Mucosa of stomach (tissue), 1 donor: ENCODE measurements at regions not wholly inside any gene's neighbourhood (a gene's known extent, or its start where the extent isn't known, plus 50 kb on each side); places are given as distances from the start of the nearest gene placed in this dataset.
"Not testable (repeated sequence)": the region's sequence is repeated elsewhere in the genome, so short reads cannot be mapped to it uniquely, and the experiment has no call there.

Source experiments
- H3K27me3 ChIP-seq: one replicate; pipeline ENCODE4 v1.7.0; 2013; ENCODE audit warnings: mild to moderate bottlenecking, low read length; ENCODE audit not compliant: control insufficient read depth, insufficient read depth
- H3K36me3 ChIP-seq: one replicate; pipeline ENCODE4 v1.7.0; 2013; ENCODE audit warnings: low read length; ENCODE audit not compliant: control insufficient read depth, insufficient read depth
- H3K4me1 ChIP-seq: one replicate; pipeline ENCODE4 v1.7.0; 2013; ENCODE audit warnings: mild to moderate bottlenecking, low read length; ENCODE audit not compliant: control insufficient read depth, insufficient read depth
- H3K4me3 ChIP-seq: one replicate; pipeline ENCODE4 v1.7.0; 2013; ENCODE audit warnings: low read length
- H3K9ac ChIP-seq: one replicate; pipeline ENCODE4 v1.7.0; 2013; ENCODE audit warnings: mild to moderate bottlenecking, low read length, moderate library complexity
- H3K9me3 ChIP-seq: one replicate; pipeline ENCODE4 v1.7.0; 2013; ENCODE audit warnings: mild to moderate bottlenecking, low read length, moderate library complexity; ENCODE audit not compliant: control insufficient read depth
- donor health status: Pancreatic carcinoma.

DNA sequence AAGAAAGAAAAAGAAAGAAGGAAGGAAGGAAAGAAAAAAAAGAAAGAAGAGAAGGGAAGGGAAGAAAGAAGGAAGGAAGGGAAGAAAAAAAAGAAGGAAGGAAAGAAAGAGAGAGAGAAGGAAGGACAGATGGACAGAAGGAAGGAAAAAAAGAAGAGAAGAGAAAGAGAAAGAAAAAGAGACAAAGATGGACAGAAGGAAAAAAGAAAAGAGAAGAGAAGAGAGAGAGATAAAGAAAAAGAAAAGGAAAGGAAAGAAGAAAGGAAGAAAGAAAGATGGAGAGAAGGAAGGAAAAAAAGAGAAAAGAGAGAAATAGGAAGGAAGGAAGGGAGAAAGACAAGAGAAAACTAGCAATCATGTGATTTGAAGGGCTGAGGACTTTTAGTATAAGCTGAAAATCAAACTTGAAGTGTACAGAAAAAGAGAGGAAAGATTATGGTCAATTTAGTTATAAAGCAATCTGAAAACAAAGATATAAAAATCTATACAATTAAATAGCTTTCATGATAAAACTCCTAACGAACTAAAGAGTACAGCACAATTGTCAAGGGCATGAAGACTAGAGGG, 115.3 kb downstream of the LTN1 start:
- Histone ChIP-seq H3K9ac (no peak overlapping the region), H3K9me3 (no peaks in the 10 kb centered on the region), H3K36me3 (no peaks in the 10 kb centered on the region), H3K4me1 (no peaks in the 10 kb centered on the region), H3K27me3 (no peaks in the 10 kb centered on the region), H3K4me3 (no peak overlapping the region)

DNA sequence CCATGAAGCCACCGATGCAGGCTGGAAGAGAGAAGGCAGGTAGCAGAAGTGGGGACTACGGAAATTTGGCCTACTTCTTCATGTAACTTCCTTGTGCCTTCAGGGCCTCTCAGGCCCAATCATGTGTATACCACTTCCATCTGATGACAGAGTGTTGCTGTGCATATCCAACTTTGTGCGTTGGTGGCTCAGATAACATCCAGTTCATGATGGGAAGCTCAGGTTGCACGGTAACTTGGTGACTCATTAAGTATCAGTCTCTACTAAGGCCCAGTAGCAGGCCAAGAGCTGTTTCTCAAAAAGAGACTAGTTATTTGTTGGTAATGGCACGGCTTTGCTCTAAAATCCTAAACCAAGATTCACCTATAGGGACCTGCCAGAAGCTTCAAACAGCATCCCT, 117.6 kb downstream of the LTN1 start:
- Histone ChIP-seq H3K4me1 (no peaks in the 10 kb centered on the region), H3K4me3 (no peak overlapping the region), H3K9me3 (no peaks in the 10 kb centered on the region), H3K9ac (no peak overlapping the region), H3K36me3 (no peaks in the 10 kb centered on the region), H3K27me3 (no peaks in the 10 kb centered on the region)

DNA sequence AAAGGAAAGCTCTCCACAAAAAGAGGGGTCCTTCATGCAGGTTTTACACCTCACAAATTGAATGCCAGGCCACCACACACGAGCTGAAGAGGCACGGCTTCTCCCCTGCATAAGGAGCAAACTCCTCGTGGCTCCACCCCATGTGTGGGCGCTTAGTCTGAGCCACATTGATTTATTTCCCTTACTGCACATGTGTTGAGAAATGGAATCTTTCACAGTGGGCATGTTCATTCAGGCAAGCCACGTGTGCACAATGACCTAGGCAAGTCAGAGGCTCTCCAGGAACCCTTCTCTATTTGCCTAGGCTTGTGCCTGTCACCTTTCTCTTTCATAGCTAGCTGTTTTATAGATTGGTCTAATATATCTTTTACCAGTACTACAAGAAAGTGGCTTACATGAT, 120.5 kb downstream of the LTN1 start:
- Histone ChIP-seq H3K4me1 (no peaks in the 10 kb centered on the region), H3K9me3 (no peaks in the 10 kb centered on the region), H3K36me3 (no peaks in the 10 kb centered on the region)

DNA sequence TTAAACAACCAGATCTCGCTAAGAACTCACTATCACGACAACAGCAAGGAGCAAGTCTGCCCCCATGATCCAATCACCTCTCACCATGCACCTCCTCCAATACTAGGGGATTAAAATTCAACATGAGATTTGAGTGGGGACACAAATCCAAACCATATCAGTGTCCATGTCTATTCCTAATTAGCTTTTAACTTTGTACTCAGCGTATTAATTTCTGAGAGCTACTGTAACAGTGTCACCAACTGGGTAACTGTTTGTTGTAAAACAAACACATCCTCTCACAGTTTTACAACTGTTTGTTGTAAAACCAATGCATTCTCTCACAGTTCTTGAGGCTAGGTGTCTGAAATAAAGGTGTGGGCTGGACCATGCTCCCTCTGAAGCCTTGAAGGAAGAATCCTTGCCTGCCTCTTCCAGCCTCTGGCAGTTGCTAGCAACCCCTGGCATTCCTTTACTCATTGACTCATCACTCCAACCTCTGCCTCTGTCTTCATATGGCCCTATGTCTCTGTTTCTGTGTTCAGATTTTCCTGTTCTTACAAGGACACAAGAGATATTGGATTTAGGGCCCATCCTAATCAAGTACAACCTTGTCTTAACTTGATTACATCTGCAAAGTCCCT, 121.2 kb downstream of the LTN1 start:
- no peak overlapping the region for H3K4me3 ChIP-seq
- H3K27me3 ChIP-seq, result no peaks in the 10 kb centered on the region
- no peaks in the 10 kb centered on the region for H3K9me3 ChIP-seq
- H3K9ac ChIP-seq, result no peak overlapping the region
- H3K4me1 ChIP-seq, result no peaks in the 10 kb centered on the region
- H3K36me3 ChIP-seq, result no peaks in the 10 kb centered on the region

More for the DNA sequence above, 120.5 kb downstream of the LTN1 start:
- H3K27me3 ChIP-seq, result no peaks in the 10 kb centered on the region
- H3K4me3 ChIP-seq, result no peak overlapping the region
- no peak overlapping the region for H3K9ac ChIP-seq

DNA sequence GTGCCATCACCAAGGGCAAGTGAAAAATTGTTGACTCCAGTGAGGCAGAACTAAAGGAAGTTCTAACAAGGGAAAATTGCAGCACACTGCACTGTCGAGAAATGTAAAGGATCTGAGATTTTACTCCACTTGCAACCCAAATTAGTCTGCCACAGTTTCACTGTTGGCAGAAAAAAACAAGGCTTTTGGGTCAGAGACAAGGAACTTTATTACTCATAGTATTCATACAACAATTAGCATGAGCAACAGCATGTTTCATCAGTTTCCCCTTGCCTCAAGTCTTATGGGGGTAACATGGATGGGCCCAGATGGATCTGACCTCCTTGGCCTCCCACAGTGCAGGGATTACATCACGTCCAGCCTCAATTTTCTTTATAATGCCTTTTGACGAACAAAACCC, 125.3 kb downstream of the LTN1 start:
- Histone ChIP-seq H3K27me3 (no peaks in the 10 kb centered on the region), H3K4me3 (no peak overlapping the region), H3K9me3 (no peaks in the 10 kb centered on the region), H3K4me1 (no peaks in the 10 kb centered on the region), H3K36me3 (no peaks in the 10 kb centered on the region), H3K9ac (no peak overlapping the region)

DNA sequence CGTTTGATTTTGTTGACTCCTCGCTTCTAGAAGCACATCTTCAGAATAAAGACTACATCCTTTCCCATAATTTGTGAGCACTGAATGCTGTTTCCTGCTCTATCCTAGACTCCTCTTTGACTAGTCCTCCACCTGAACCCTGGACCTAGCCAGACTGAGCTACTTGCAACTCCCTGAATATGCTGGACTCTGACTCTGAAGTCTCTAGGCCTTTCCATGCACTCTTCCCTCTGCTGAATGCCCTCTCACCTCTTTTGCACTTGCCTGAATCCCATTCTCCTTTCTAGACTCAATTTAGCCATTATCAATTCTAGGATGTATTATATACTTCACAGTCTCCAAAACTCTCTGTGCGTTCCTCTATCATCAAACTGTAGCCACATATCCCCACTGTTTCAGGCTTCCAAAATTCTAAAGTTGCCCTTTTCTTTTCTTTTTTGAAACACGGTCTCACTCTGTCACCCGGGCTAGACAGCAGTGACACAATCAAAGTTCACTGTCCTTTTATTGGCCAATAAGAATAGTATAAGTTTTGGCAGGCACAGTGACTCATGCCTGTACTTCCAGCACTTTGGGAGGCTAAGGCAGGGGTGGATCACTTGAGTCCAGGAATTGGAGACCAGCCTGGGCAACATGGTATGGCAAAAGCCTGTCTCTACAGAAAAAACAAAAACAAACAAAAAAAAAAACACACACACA, 127.0 kb downstream of the LTN1 start:
- no peak overlapping the region for H3K9ac ChIP-seq
- H3K4me1 ChIP-seq, result no peaks in the 10 kb centered on the region
- no peaks in the 10 kb centered on the region for H3K9me3 ChIP-seq
- H3K4me3 ChIP-seq, result no peak overlapping the region
- no peaks in the 10 kb centered on the region for H3K36me3 ChIP-seq
- no peaks in the 10 kb centered on the region for H3K27me3 ChIP-seq

DNA sequence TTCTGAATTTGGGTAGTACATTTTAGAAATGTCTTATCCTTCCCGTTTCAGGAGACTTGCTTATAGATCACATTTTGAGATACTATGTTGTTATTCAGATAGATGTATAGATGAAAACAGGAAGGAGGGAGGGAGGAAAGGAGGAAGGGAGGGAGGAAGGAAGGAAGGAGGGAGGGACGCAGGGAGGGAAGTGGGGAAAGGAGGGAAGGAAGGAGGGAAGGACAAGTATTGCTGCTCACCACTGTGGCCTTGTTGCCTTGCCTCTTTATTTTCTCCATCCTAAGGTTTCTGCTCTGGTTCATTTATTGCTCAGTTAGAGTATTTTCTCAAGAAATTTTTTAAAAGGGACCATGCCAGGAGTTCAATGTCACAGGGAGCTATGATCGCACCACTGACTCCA, 134.3 kb downstream of the LTN1 start:
- H3K27me3 ChIP-seq, result no peaks in the 10 kb centered on the region
- H3K9ac ChIP-seq, result no peak overlapping the region
- no peak overlapping the region for H3K4me3 ChIP-seq
- no peaks in the 10 kb centered on the region for H3K4me1 ChIP-seq
- H3K9me3 ChIP-seq, result no peaks in the 10 kb centered on the region
- no peaks in the 10 kb centered on the region for H3K36me3 ChIP-seq

DNA sequence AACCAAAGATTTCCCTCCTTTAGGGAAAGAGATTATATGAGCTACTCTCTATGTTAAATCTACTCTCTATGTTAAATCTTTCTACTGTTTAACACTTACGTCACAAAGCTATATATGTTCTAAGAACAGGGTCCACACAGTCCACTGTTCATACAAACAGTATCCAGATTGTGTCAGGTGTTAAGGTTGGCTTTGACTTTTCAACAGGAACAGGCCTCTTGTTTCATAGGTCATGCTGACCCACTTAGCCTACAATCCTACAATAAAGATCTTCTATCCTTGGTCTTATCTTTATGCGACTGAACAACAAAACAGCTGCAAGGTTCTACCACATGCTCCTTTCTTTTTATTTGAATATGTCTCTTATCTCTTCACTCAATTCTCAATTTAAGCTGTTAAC, 134.9 kb downstream of the LTN1 start:
- H3K9me3 ChIP-seq, result no peaks in the 10 kb centered on the region
- no peak overlapping the region for H3K9ac ChIP-seq
- H3K27me3 ChIP-seq, result no peaks in the 10 kb centered on the region
- no peak overlapping the region for H3K4me3 ChIP-seq
- no peaks in the 10 kb centered on the region for H3K4me1 ChIP-seq
- H3K36me3 ChIP-seq, result no peaks in the 10 kb centered on the region

DNA sequence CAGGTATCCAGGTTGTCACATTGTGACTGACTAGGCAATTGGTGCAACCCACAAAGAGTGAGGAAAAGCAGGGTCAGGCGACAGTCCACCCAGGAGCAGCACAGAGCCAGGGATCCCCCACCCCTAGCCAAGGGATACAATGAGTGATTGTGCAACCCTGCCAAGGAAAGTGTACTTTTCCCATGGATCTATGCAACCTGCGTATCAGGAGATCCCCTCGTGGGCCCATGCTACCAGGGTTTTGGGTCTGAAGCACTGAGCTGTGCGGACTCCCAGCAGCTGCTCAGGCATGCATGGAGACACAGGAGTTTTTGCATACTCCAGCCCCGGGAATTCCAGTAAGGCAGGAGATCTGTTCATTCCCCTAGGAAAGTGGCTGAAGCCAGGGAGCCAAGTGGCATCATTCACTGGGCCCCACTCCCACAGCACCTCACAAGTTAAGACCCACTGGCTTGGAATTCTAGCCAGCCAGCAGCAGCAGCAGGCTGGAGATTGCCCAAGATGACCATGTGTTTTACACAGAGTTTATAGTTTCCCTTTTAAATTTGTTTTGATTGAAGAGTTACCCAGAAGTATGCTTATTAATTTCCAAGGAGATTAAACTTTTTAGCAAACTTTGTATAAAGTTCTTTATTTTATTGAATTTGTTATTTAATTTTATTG, 136.0 kb downstream of the LTN1 start:
- Histone ChIP-seq H3K27me3 (no peaks in the 10 kb centered on the region), H3K9me3 (no peaks in the 10 kb centered on the region), H3K4me3 (no peak overlapping the region), H3K9ac (no peak overlapping the region), H3K36me3 (no peaks in the 10 kb centered on the region), H3K4me1 (no peaks in the 10 kb centered on the region)

DNA sequence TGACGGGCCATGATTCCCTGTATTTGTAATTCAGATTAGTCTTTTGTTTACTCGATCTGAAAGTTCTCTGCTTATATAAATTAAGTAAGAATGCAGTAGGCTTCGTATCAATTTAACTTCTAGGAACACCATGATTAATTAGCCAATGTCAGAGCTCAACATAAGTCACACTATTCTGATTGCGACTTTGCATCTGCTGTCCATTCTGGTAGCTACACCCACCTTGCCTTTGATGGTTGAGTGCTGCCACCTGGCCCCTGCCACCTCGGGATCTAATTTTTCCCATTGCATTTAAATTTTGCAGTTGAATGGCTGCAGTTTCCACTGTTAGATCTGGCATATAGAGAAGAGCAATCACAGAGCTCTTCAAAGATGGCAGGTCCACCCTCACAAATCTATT, 140.0 kb downstream of the LTN1 start:
- Histone ChIP-seq H3K27me3 (no peaks in the 10 kb centered on the region), H3K9me3 (no peaks in the 10 kb centered on the region), H3K36me3 (no peaks in the 10 kb centered on the region), H3K9ac (no peak overlapping the region), H3K4me3 (no peak overlapping the region), H3K4me1 (no peaks in the 10 kb centered on the region)

DNA sequence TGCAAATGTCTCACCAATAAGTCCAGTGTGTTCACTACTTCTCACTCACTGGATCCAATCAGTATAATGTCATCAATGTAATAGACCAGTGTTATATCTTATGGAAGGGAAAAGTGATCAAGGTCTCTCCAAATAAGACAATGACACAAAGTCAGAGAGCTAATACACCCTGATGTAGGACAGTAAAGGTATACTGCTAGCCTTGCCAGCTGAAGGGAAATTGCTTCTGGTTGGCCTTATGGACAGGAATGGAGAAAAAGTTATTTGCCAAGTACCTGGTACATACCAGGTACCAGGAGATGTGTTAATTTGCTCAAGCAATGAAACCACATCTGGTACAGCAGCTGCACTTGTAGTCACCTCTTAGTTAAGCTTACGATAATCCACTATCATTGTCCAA, 141.0 kb downstream of the LTN1 start:
- H3K4me3 ChIP-seq, result no peak overlapping the region
- H3K4me1 ChIP-seq, result no peaks in the 10 kb centered on the region
- H3K9me3 ChIP-seq, result no peaks in the 10 kb centered on the region
- H3K27me3 ChIP-seq, result no peaks in the 10 kb centered on the region
- H3K9ac ChIP-seq, result no peak overlapping the region
- H3K36me3 ChIP-seq, result no peaks in the 10 kb centered on the region

DNA sequence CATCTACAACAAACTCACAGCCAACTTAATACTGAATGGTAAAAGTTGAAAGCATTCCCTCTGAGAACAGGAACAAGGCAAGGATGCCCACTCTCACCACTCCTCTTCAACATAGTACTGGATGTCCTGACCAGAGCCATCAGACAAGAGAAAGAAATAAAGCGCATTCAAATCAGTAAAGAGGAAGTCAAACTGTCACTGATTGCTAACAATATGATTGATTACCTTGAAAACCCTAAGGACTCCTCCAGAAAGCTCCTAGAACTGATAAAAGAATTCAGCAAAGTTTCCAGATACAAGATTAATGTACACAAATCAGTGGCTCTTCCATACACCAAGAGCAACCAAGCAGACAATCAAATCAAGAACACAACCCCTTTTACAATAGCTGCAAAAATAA, 153.4 kb downstream of the LTN1 start:
- H3K36me3 ChIP-seq, H3K9ac ChIP-seq, H3K9me3 ChIP-seq: not testable (repeated sequence)

More for the DNA sequence above, 153.4 kb downstream of the LTN1 start:
- H3K4me3 ChIP-seq, H3K4me1 ChIP-seq, H3K27me3 ChIP-seq: not testable (repeated sequence)
